ENCODE measurements at regions not wholly inside any gene's neighbourhood (a gene's known extent, or its start where the extent isn't known, plus 50 kb on each side); places are given as distances from the start of the nearest gene placed in this dataset.

GRCh38 chr6:138714493-138714892, 59.1 kb upstream of the CCDC28A start (continued):
- TF ChIP-seq ZNF462 (CRISPR knock-in tag; IDR thresholded peaks at IDR 0.05) = no peak
- no peak for TF ChIP-seq CTCF (conservative IDR thresholded peaks at IDR 0.05; ENCODE audit: low read depth in 2 of 2)

GRCh38 chr6:138716013-138716412, 57.6 kb upstream of the CCDC28A start:
- Histone ChIP-seq H3F3A (replicated peaks; ENCODE audit: low read depth) (no peaks in the 10 kb centered on the region), H3K27me3 (ENCODE audit: insufficient read depth) (no peaks in the 10 kb centered on the region), H3K4me2 (no peak overlapping the region), H2AFZ (no peak overlapping the region), H4K20me1 (replicated peaks; ENCODE audit: insufficient read depth) (no peaks in the 10 kb centered on the region), H3K36me3 (ENCODE audit: insufficient read depth) (no peaks in the 10 kb centered on the region), H3K4me1 (ENCODE audit: insufficient read depth) (no peaks in the 10 kb centered on the region), H3K79me2 (replicated peaks; ENCODE audit: insufficient read depth) (no peaks in the 10 kb centered on the region), H3K4me3 (no peak overlapping the region), H3K9me2 (ENCODE audit: insufficient read depth) (no peaks in the 10 kb centered on the region), H3K27ac (ENCODE audit: low read depth) (no peak overlapping the region)
- Mint-ChIP-seq H3K27ac (no peak overlapping the region), H3K4me3 (no peak overlapping the region), H3K9me3 (peaks cover 33% of the 10 kb centered on the region), H3K36me3 (ENCODE audit: low read depth) (peaks cover 8% of the 10 kb centered on the region; the same call in 2 of the 3 replicates), H3K4me1 (no peaks in the 10 kb centered on the region), H3K27me3 (ENCODE audit: insufficient read depth, low read depth, poor library complexity) (peaks cover 5% of the 10 kb centered on the region)
- DNase-seq (ENCODE audit: low spot score) = no peak
- ATAC-seq = no peak
- TF ChIP-seq CREB1 (CRISPR knock-in tag; IDR thresholded peaks at IDR 0.05; ENCODE audit: low read depth) (no peak), EZH2phosphoT487 (IDR thresholded peaks at IDR 0.05; ENCODE audit: unreplicated experiment) (no peak), CTCF (conservative IDR thresholded peaks at IDR 0.05; ENCODE audit: low read depth in 2 of 2) (no peak), NANOG (IDR thresholded peaks at IDR 0.05; ENCODE audit: borderline replicate concordance) (no peak), ZNF114 (CRISPR knock-in tag; IDR thresholded peaks at IDR 0.05) (no peak), ZNF331 (CRISPR knock-in tag; IDR thresholded peaks at IDR 0.05; ENCODE audit: low read depth) (no peak), JUNB (IDR thresholded peaks at IDR 0.05; ENCODE audit: unreplicated experiment) (no peak), REST (IDR thresholded peaks at IDR 0.05; ENCODE audit: unreplicated experiment) (no peak), POLR2AphosphoS5 (IDR thresholded peaks at IDR 0.05; ENCODE audit: low read depth) (no peak), ETS1 (IDR thresholded peaks at IDR 0.05) (no peak)

Data from GM23338 (cell line).